HG03342 (cell line): ENCODE measurements at regions not wholly inside any gene's neighbourhood (a gene's known extent, or its start where the extent isn't known, plus 50 kb on each side); places are given as distances from the start of the nearest gene placed in this dataset.
"Not testable (repeated sequence)": the region's sequence is repeated elsewhere in the genome, so short reads cannot be mapped to it uniquely, and the experiment has no call there.

Source experiments
- ATAC-seq: cut with Tn5 transposase; IDR thresholded peaks from one replicate; pipeline ENCODE4 v1.9.1; 2021; ENCODE audit warnings: mild to moderate bottlenecking, moderate library complexity; ENCODE audit not compliant: unreplicated experiment

DNA sequence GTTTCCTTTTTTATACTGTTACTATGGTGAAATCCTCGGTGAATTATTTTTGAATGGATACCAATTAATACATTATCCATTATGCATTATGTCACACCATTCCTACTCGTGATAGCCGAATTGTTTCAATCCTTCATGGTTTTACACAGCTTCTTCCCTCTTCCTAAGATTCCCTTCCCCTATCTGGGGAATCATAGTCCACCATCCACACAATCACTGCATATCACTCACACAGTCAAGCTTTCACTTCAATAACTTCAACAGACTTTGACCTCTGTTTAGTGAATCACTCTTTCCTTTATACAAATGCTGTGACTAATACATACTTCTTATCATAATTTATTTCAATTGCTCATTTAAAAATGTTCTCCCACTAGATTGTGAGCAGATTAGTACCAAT, 1108.1 kb upstream of the LRRTM1 start:
- no peak for ATAC-seq

GRCh38 chr2:81403508-81403907, 1099.0 kb upstream of the LRRTM1 start:
- ATAC-seq, result no peak

GRCh38 chr2:81396417-81397019, 1092.0 kb upstream of the LRRTM1 start:
- no peak for ATAC-seq

DNA sequence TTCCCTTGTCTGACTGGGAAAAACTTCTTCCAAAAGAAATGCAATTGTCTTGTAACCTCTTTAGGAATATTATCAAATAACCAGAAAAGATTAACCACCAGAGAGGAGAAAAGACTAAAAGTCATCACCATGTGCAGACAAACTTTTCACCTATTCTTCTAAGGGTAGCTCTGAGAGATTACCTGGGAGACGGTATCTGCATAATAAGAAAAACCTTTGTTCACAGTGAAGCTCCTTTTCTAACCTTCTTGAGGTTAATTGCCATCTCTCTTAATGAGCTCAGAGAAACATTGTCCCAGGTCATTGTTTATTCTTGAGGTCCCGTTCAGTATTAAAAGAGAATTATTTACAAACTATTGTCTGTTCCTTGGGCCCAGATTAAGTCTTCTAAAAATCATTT, 1091.2 kb upstream of the LRRTM1 start:
- ATAC-seq, result no peak

GRCh38 chr2:81389203-81389602, 1084.7 kb upstream of the LRRTM1 start:
- no peak for ATAC-seq

- ATAC-seq, result no peak
These were observed 1059.2 kb upstream of the LRRTM1 start for GRCh38 chr2:81363800-81364199.

GRCh38 chr2:81362468-81362867, 1057.9 kb upstream of the LRRTM1 start:
- not testable (repeated sequence) for ATAC-seq

GRCh38 chr2:81355436-81355835, 1050.9 kb upstream of the LRRTM1 start:
- ATAC-seq, result no peak

DNA sequence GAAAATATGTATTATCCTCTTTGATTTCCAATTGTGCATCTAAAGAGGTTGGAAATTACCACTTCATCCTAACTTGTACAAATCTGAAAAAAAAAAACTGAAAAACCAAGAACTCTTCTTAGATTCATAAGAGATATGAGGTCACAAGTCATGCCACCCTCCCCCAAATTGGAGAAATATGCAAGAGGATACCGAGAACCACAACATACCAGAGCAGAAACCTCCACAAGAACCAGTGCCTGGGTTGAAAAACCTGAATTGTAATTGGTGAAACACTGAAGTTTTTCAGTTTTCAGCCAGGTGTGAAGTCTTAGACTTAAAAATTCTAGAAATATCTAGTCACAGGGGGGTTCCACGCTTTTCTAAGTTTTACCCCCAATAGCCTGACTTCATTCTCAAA, 1029.5 kb upstream of the LRRTM1 start:
- ATAC-seq, result no peak

DNA sequence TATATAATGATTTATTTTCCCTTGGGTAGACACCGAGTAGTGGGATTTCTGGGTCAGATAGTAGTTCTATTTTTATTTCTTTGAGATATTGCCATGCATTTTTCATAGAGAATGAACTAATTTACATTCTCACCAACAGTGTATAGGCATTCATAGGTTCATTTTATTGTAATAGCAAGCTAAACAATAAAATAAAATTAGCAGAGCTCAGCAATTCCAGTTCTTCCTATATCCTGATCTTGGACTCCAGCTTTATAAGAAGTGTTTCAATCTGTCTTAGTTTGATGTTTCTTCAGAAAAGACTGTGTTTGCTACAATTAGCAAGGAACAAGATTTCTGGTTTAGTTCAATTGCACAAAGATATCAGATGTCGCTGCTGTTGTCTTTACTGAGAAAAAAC, 1024.4 kb upstream of the LRRTM1 start:
- ATAC-seq, result no peak

GRCh38 chr2:81327911-81328310, 1023.4 kb upstream of the LRRTM1 start:
- ATAC-seq, result no peak

GRCh38 chr2:81324046-81324445, 1019.5 kb upstream of the LRRTM1 start:
- no peak for ATAC-seq

- no peak for ATAC-seq
These were observed 999.7 kb upstream of the LRRTM1 start for GRCh38 chr2:81304154-81304830.

GRCh38 chr2:81303321-81303720, 998.8 kb upstream of the LRRTM1 start:
- ATAC-seq, result no peak

DNA sequence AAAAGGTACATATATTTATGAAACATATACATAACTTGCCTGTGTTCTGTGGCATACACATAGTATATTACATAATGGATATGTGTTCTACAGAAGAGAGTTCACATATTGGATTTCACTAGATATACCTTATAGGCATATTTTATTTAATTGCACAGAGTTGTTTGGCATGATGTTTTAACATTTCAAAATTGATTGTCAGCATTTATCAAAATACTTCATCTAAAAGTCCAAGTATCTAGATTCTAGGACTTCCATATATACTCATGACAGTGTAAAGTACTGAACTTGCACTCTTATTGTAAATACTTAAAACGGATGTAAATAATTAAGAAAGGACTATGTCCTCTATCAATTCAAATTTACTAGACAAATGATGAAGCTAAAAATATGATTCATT, 995.3 kb upstream of the LRRTM1 start:
- ATAC-seq, result no peak

DNA sequence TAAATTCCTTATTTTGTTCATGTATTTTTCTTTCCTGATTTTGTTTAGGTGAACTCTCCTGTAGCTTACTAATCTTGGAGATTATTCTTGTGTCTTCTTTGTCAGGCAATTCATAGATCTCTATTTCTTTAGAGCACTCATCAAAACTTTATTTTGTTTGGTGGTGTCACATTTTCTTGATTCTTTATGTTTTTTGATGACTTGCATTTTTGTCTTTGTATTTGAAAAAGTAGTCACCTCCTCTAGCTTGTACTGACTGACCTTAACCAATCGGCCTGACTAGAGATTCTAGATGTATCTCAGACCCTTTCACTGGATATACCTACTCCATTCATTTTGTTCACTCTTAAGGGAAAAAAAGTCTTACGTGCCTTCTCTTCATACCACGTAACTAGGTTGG, 986.3 kb upstream of the LRRTM1 start:
- ATAC-seq, result no peak

DNA sequence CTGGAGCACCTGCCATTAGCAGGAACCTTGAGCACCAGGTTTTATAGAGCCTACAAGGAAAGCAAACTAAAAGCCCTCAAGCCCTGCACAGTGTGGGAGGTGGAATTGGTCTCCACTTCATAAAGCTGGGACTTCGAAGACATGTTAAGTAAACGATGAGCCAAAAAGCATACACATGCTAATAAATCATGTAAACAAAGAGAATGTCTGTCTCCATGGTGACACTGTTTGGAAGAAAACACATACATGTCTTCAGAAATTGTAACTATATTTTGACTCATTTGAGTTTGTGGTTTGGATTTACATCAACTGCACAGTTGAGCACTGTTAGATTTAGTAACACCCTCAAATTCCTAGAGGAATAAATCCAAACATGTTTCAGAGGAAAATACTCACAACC, 978.5 kb upstream of the LRRTM1 start:
- ATAC-seq, result no peak

GRCh38 chr2:81282151-81282769, 977.7 kb upstream of the LRRTM1 start:
- ATAC-seq, result no peak

DNA sequence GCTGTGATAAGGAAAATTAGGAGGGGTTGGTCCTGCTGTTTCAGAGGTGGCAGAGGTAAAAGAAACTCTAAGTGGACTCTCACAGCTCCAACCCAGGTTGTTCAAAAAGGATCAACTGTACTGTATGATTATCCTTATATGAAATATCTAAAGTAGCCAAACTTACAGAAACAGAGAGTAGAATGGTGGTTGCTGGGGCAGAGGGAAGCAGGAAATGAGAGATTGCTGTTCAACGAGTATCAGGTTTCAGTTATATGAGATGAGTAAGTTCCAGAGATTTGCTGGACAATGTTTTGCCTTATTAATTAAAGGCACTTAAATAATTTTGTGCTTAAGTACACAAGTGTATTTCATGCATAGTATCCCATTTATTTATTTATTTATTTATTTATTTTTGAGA, 972.0 kb upstream of the LRRTM1 start:
- ATAC-seq, result no peak

- no peak for ATAC-seq
These were observed 961.6 kb upstream of the LRRTM1 start for GRCh38 chr2:81266106-81266505.

DNA sequence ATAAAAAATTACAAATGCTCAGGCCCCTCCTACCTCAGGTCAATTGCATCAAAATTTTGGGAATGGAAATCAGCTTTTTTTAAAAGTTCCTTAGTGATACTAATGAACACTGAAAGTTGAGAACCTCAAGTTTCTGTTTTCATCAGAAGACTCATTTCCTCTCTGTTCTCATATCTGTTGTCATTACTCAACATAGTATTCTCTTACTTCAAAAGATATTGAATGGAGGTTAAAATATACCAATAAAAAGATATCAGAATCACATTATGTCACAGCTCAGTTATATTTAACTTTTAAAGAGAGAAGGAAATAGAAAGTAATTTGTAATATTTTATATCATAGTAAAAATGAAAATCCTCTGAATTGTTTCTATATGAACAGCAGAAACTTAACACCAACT, 959.4 kb upstream of the LRRTM1 start:
- no peak for ATAC-seq

- no peak for ATAC-seq
These were observed 955.8 kb upstream of the LRRTM1 start for GRCh38 chr2:81260320-81260719.

GRCh38 chr2:81250270-81250669, 945.7 kb upstream of the LRRTM1 start:
- ATAC-seq, result no peak
